ENCODE measurements at regions not wholly inside any gene's neighbourhood (a gene's known extent, or its start where the extent isn't known, plus 50 kb on each side); places are given as distances from the start of the nearest gene placed in this dataset.

- Mint-ChIP-seq H3K4me3 (no peak overlapping the region), H3K27me3 (ENCODE audit: low read depth) (no peaks in the 10 kb centered on the region), H3K9me3 (no peaks in the 10 kb centered on the region), H3K27ac (no peak overlapping the region), H3K4me1 (peaks cover 34% of the 10 kb centered on the region), H3K36me3 (no peaks in the 10 kb centered on the region)
- no peak for ATAC-seq
- no peak for TF ChIP-seq FOXK1 (CRISPR knock-in tag; IDR thresholded peaks at IDR 0.05)
- TF ChIP-seq EMX1 (CRISPR knock-in tag; IDR thresholded peaks at IDR 0.05): no peak
- TF ChIP-seq NFATC4 (CRISPR knock-in tag; IDR thresholded peaks at IDR 0.05): no peak
- no peak for TF ChIP-seq ZNF532 (CRISPR knock-in tag; IDR thresholded peaks at IDR 0.05; ENCODE audit: borderline replicate concordance)
- no peak for TF ChIP-seq ZBTB21 (CRISPR knock-in tag; IDR thresholded peaks at IDR 0.05; ENCODE audit: borderline replicate concordance)
- TF ChIP-seq ESRRA (CRISPR knock-in tag; IDR thresholded peaks at IDR 0.05; ENCODE audit: borderline replicate concordance): no peak
- no peak for TF ChIP-seq ZNF423 (CRISPR knock-in tag; IDR thresholded peaks at IDR 0.05)
- no peak for TF ChIP-seq MXD4 (CRISPR knock-in tag; IDR thresholded peaks at IDR 0.05; ENCODE audit: borderline replicate concordance)
- no peak for TF ChIP-seq CBFB (CRISPR knock-in tag; IDR thresholded peaks at IDR 0.05; ENCODE audit: low read depth)
- TF ChIP-seq ZBTB43 (CRISPR knock-in tag; IDR thresholded peaks at IDR 0.05): no peak
- TF ChIP-seq SMAD3 (CRISPR knock-in tag; IDR thresholded peaks at IDR 0.05; ENCODE audit: borderline replicate concordance): no peak
- no peak for TF ChIP-seq USF1 (CRISPR knock-in tag; IDR thresholded peaks at IDR 0.05)
- TF ChIP-seq NR1H2 (CRISPR knock-in tag; IDR thresholded peaks at IDR 0.05): no peak
- TF ChIP-seq OVOL2 (CRISPR knock-in tag; IDR thresholded peaks at IDR 0.05; ENCODE audit: borderline replicate concordance): no peak
- no peak for TF ChIP-seq TCF7 (CRISPR knock-in tag; IDR thresholded peaks at IDR 0.05; ENCODE audit: low read depth)
- ChIA-PET POLR2A (no interaction called here), CTCF (no interaction called here)
- DNase-seq (ENCODE audit: low spot score): no peak
Observed at GRCh38 chr10:7482992-7483391, 72.2 kb upstream of the SFMBT2 start.

- no peaks in the 10 kb centered on the region for H3K36me3 Mint-ChIP-seq
- H3K4me3 Mint-ChIP-seq: no peak overlapping the region
- H3K27ac Mint-ChIP-seq: no peak overlapping the region
- ATAC-seq (no peak), DNase-seq (ENCODE audit: low spot score) (no peak)
- CTCF ChIA-PET: no interaction called here
- H3K27me3 Mint-ChIP-seq (ENCODE audit: low read depth): no peaks in the 10 kb centered on the region
- POLR2A ChIA-PET: no interaction called here
- H3K4me1 Mint-ChIP-seq: peaks cover 34% of the 10 kb centered on the region
- H3K9me3 Mint-ChIP-seq: no peaks in the 10 kb centered on the region
- TF ChIP-seq ZBTB21 (CRISPR knock-in tag; IDR thresholded peaks at IDR 0.05; ENCODE audit: borderline replicate concordance): no peak
- TF ChIP-seq STAT6 (CRISPR knock-in tag; conservative IDR thresholded peaks at IDR 0.05; ENCODE audit: low read depth): no peak
- no peak for TF ChIP-seq AFF4 (CRISPR knock-in tag; IDR thresholded peaks at IDR 0.05; ENCODE audit: borderline replicate concordance)
- no peak for TF ChIP-seq ATF1 (CRISPR knock-in tag; IDR thresholded peaks at IDR 0.05)
- no peak for TF ChIP-seq IRF1 (CRISPR knock-in tag; IDR thresholded peaks at IDR 0.05)
- no peak for TF ChIP-seq CTCF (IDR thresholded peaks at IDR 0.05)
- no peak for TF ChIP-seq CREB1 (CRISPR knock-in tag; IDR thresholded peaks at IDR 0.05)
- TF ChIP-seq SP1 (CRISPR knock-in tag; conservative IDR thresholded peaks at IDR 0.05): no peak
Observed at GRCh38 chr10:7481368-7481765, 70.5 kb upstream of the SFMBT2 start.
